Lung (tissue), 11 donors: ENCODE measurements at regions not wholly inside any gene's neighbourhood (a gene's known extent, or its start where the extent isn't known, plus 50 kb on each side); places are given as distances from the start of the nearest gene placed in this dataset.

Experiments
- ATAC-seq: fragments of 200-7000 bp; cut with Tn5 transposase; one replicate; pipeline ENCODE4 v1.9.1; 2020; ENCODE audit warnings: moderate number of reproducible peaks; ENCODE audit not compliant: insufficient read depth, low FRiP score
- DNase-seq, 3 donors: peaks; one replicate each; pipeline ENCODE4 v3.0.0-alpha.2; 2013 to 2017
- H3K27ac ChIP-seq, 2 donors: one replicate each; pipeline ENCODE4 v1.5.1; 2013; ENCODE audit warnings: mild to moderate bottlenecking in 2 of 2, moderate library complexity in 2 of 2, control low read depth in 1 of 2, inconsistent platforms in 1 of 2, low read depth in 1 of 2, low read length in 1 of 2
- H3K27me3 ChIP-seq, 3 donors: one replicate each; pipeline ENCODE4 v1.5.1; 2013; ENCODE audit warnings: low read length in 2 of 3; ENCODE audit not compliant: control insufficient read depth in 3 of 3, insufficient read depth in 3 of 3
- H3K36me3 ChIP-seq, 4 donors: one replicate each; pipeline ENCODE4 v1.5.1; 2013; ENCODE audit warnings: low read length in 4 of 4, mild to moderate bottlenecking in 1 of 4, moderate library complexity in 1 of 4; ENCODE audit not compliant: control insufficient read depth in 4 of 4, insufficient read depth in 4 of 4
- H3K4me1 ChIP-seq, 5 donors: one replicate each; pipeline ENCODE4 v1.5.1; 2013; ENCODE audit warnings: low read length in 5 of 5, mild to moderate bottlenecking in 2 of 5, moderate library complexity in 1 of 5; ENCODE audit not compliant: control insufficient read depth in 5 of 5, insufficient read depth in 5 of 5
- H3K4me3 ChIP-seq: one replicate; pipeline ENCODE4 v1.5.1; 2013; ENCODE audit warnings: mild to moderate bottlenecking, control low read depth, moderate library complexity
- H3K9ac ChIP-seq, 2 donors: one replicate each; pipeline ENCODE4 v1.5.1; 2013; ENCODE audit warnings: low read length in 2 of 2, control low read depth in 1 of 2; ENCODE audit not compliant: insufficient read depth in 1 of 2
- H3K9me3 ChIP-seq, 4 donors: one replicate each; pipeline ENCODE4 v1.5.1; 2013; ENCODE audit warnings: low read length in 3 of 4, mild to moderate bottlenecking in 1 of 4, moderate library complexity in 1 of 4; ENCODE audit not compliant: control insufficient read depth in 4 of 4, insufficient read depth in 3 of 4
- CTCF ChIP-seq: IDR thresholded peaks from 2 replicates; pipeline ENCODE4 v1.5.1; 2012; ENCODE audit warnings: mild to moderate bottlenecking; ENCODE audit errors: control extremely low read depth, extremely low read depth
- WGBS, 2 donors: extraction: QIAGEN DNeasy Blood & Tissue Kit; methylation state at CpG; one replicate each; pipeline ENCODE4 v1.1.7; 2013; 5-methylcytosine and 5-hydroxymethylcytosine counted together
- donor health status: control.
- donor health status: control.
- donor health status: Bipolar disorder and iron deficiency.
- donor health status: healthy.
- donor health status: DM: yes; HTN: yes; CAD: no.

GRCh38 chr4:152224223-152224622 is 311.7 kb downstream of the FBXW7 start:
- ATAC-seq = no peak
- Histone ChIP-seq H3K27me3 (no peaks in the 10 kb centered on the region), H3K9me3 (no peaks in the 10 kb centered on the region), H3K4me3 (no peak overlapping the region), H3K36me3 (no peaks in the 10 kb centered on the region), H3K9ac (no peak overlapping the region), H3K4me1 (no peaks in the 10 kb centered on the region), H3K27ac (no peak overlapping the region)
- no peak for DNase-seq
- 89 to 92% methylated on average over 8 of the region's 8 CpGs for WGBS, 2 donors
- TF ChIP-seq CTCF = no peak

DNA sequence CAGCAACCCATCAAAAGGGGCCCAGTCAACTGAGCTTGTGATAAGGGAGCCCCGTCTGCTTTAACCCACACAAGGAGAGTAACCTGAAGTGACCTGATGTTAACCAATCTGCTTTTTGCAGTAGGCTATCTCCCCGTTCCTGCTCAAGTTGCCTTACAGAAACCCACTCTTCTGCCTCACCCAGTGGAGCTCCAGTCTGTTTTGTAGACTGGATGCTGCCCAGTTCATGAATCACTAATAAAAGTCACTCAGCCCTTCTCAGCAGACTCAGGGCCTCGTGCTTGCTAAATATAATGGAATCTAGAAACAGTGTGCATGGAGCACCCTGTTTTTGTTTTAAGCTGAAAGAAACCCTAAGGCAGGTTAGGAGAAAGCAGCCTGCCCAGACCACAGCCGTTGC is 312.3 kb downstream of the FBXW7 start:
- WGBS, 2 donors = 94% methylated on average over 4 of the region's 4 CpGs

GRCh38 chr4:152221816-152222516 is 313.9 kb downstream of the FBXW7 start:
- no peak overlapping the region for H3K27ac ChIP-seq
- no peak overlapping the region for H3K4me3 ChIP-seq
- whole genome bisulfite sequencing, 2 donors = 89 to 93% methylated on average over 10 of the region's 10 CpGs
- H3K4me1 ChIP-seq = no peaks in the 10 kb centered on the region
- no peaks in the 10 kb centered on the region for H3K36me3 ChIP-seq
- DNase-seq (no peak), ATAC-seq (no peak)
- H3K9ac ChIP-seq = no peak overlapping the region
- no peak for TF ChIP-seq CTCF
- H3K27me3 ChIP-seq = no peaks in the 10 kb centered on the region
- H3K9me3 ChIP-seq = no peaks in the 10 kb centered on the region

More for the DNA sequence above, 312.3 kb downstream of the FBXW7 start:
- Histone ChIP-seq H3K9me3 (no peaks in the 10 kb centered on the region), H3K9ac (no peak overlapping the region), H3K4me3 (no peak overlapping the region), H3K36me3 (no peaks in the 10 kb centered on the region), H3K4me1 (no peaks in the 10 kb centered on the region), H3K27ac (no peak overlapping the region), H3K27me3 (no peaks in the 10 kb centered on the region)
- DNase-seq (no peak), ATAC-seq (no peak)
- TF ChIP-seq CTCF = no peak

GRCh38 chr4:152220201-152220666 is 315.7 kb downstream of the FBXW7 start:
- ATAC-seq (no peak), DNase-seq (no peak)
- H3K4me1 ChIP-seq = no peaks in the 10 kb centered on the region
- H3K27me3 ChIP-seq = no peaks in the 10 kb centered on the region
- H3K36me3 ChIP-seq = no peaks in the 10 kb centered on the region
- WGBS, 2 donors = 79 to 90% methylated on average over 2 of the region's 2 CpGs
- no peak overlapping the region for H3K27ac ChIP-seq
- no peaks in the 10 kb centered on the region for H3K9me3 ChIP-seq
- no peak overlapping the region for H3K9ac ChIP-seq
- TF ChIP-seq CTCF = no peak
- no peak overlapping the region for H3K4me3 ChIP-seq
